ENCODE measurements at regions not wholly inside any gene's neighbourhood (a gene's known extent, or its start where the extent isn't known, plus 50 kb on each side); places are given as distances from the start of the nearest gene placed in this dataset.

GRCh38 chr14:34362641-34363251 is 99.3 kb downstream of the SPTSSA start:
- Histone ChIP-seq H3F3A (ENCODE audit: low read depth) (no peaks in the 10 kb centered on the region), H3K9ac (no peak overlapping the region), H3K9me3 (ENCODE audit: low read depth) (no peaks in the 10 kb centered on the region), H3K4me2 (no peak overlapping the region), H4K20me1 (ENCODE audit: low read depth) (no peaks in the 10 kb centered on the region), H3K27ac (no peak overlapping the region), H3K27me3 (no peaks in the 10 kb centered on the region), H3K4me3 (no peak overlapping the region), H3K4me1 (peaks cover 14% of the 10 kb centered on the region), H3K36me3 (no peaks in the 10 kb centered on the region), H2AFZ (replicated peaks) (no peak overlapping the region), H3K79me2 (ENCODE audit: low read depth) (no peaks in the 10 kb centered on the region)
- DNase-seq (ENCODE audit: low spot score) = no peak
- Mint-ChIP-seq H3K36me3 (no peaks in the 10 kb centered on the region), H3K9me3 (no peaks in the 10 kb centered on the region), H3K27me3 (ENCODE audit: insufficient read depth, low read depth) (no peaks in the 10 kb centered on the region), H3K27ac (no peak overlapping the region), H3K4me1 (peaks cover 14% of the 10 kb centered on the region), H3K4me3 (no peak overlapping the region)
- TF ChIP-seq EZH2phosphoT487 (IDR thresholded peaks at IDR 0.05) (no peak), EZH2 (IDR thresholded peaks at IDR 0.05) (no peak)

DNA sequence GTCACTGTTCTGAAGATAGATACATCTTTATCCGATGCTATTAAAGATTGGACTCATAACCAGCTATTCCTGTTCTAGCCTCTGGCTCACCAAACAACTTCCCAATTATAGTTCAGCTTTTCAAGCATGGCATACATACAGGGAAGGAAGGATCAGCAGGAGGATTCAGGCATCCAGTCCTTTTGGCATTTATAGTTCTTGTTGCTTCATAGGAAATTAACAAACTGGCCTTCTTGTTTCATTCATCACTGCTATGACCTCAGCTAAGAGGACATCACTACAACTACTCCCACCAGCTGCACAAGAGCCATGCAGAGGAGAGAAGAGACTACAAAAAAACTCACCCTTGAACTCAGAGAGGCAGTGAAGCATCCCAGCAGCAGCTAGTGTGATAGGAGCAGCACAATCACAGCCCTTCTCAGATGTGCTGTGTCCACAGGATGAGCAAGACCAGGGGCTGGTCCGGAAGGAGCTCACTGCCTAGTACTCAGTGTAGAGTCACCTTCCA is 100.5 kb downstream of the SPTSSA start:
- no peaks in the 10 kb centered on the region for H3K9me3 Mint-ChIP-seq
- Histone ChIP-seq H3K4me3 (no peak overlapping the region), H3K36me3 (no peaks in the 10 kb centered on the region), H4K20me1 (ENCODE audit: low read depth) (no peaks in the 10 kb centered on the region), H3K9ac (no peak overlapping the region), H3F3A (ENCODE audit: low read depth) (no peaks in the 10 kb centered on the region), H3K4me2 (no peak overlapping the region), H3K9me3 (ENCODE audit: low read depth) (no peaks in the 10 kb centered on the region), H3K4me1 (peaks cover 14% of the 10 kb centered on the region), H3K27me3 (no peaks in the 10 kb centered on the region), H3K79me2 (ENCODE audit: low read depth) (no peaks in the 10 kb centered on the region), H3K27ac (no peak overlapping the region), H2AFZ (replicated peaks) (no peak overlapping the region)
- no peak overlapping the region for H3K27ac Mint-ChIP-seq
- no peak overlapping the region for H3K4me3 Mint-ChIP-seq
- no peak for DNase-seq (ENCODE audit: low spot score)
- H3K27me3 Mint-ChIP-seq (ENCODE audit: insufficient read depth, low read depth) = no peaks in the 10 kb centered on the region
- H3K36me3 Mint-ChIP-seq = no peaks in the 10 kb centered on the region
- peaks cover 14% of the 10 kb centered on the region for H3K4me1 Mint-ChIP-seq
- TF ChIP-seq CTCF (IDR thresholded peaks at IDR 0.05) (no peak), EZH2phosphoT487 (IDR thresholded peaks at IDR 0.05) (no peak), EZH2 (IDR thresholded peaks at IDR 0.05) (no peak)

DNA sequence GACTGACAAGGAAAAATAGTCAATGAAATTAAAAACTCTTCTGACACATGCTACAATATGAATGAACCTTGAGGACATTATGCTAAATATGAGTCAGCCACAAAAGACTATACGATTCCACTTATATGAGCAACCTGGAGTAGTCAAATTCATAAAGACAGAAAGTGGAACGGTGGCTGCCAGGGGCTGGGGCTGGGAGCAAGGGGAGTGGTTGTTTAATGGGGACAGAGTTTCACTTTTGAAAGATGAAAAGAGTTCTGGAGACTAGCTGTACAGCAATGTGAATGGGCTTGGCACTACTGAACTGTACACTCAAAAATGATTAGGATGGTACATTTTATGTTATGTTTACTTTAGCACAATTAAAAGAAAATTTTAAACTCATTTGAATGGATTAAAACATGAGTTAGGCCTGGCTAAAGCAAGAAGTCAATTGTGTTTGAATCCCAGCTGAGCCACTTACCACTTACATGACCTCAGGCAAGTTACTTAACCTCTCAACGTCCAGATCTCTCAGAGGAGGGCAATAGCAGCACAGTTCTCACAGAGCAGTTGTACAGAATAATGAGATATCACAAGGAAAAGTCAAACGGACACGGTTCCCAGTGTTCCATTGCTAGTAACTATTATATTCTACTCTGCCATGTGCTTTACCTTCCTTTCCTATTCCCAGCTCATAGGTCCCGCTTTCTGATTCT is 102.5 kb downstream of the SPTSSA start:
- H3K27me3 Mint-ChIP-seq (ENCODE audit: insufficient read depth, low read depth) = peaks cover under 1% of the 10 kb centered on the region
- no peaks in the 10 kb centered on the region for H3K36me3 Mint-ChIP-seq
- no peaks in the 10 kb centered on the region for H3K79me2 ChIP-seq (ENCODE audit: low read depth)
- H3K4me2 ChIP-seq = no peak overlapping the region
- no peak overlapping the region for H3K4me3 Mint-ChIP-seq
- DNase-seq (ENCODE audit: low spot score) = peak; percentile 5
- TF ChIP-seq EZH2phosphoT487 (IDR thresholded peaks at IDR 0.05) (no peak), EZH2 (IDR thresholded peaks at IDR 0.05) (no peak), CTCF (IDR thresholded peaks at IDR 0.05) (no peak)
- H3K4me1 ChIP-seq = peaks cover 14% of the 10 kb centered on the region
- peaks cover 18% of the 10 kb centered on the region for H3K4me1 Mint-ChIP-seq
- H3K36me3 ChIP-seq = no peaks in the 10 kb centered on the region
- H3K9me3 ChIP-seq (ENCODE audit: low read depth) = no peaks in the 10 kb centered on the region
- no peaks in the 10 kb centered on the region for H3K27me3 ChIP-seq
- no peaks in the 10 kb centered on the region for H3F3A ChIP-seq (ENCODE audit: low read depth)
- H3K9me3 Mint-ChIP-seq = no peaks in the 10 kb centered on the region
- H3K9ac ChIP-seq = no peak overlapping the region
- H3K27ac ChIP-seq = no peak overlapping the region
- peak overlapping the region; percentile 86 for H3K27ac Mint-ChIP-seq
- H2AFZ ChIP-seq (replicated peaks) = no peak overlapping the region
- no peak overlapping the region for H3K4me3 ChIP-seq
- no peaks in the 10 kb centered on the region for H4K20me1 ChIP-seq (ENCODE audit: low read depth)

GRCh38 chr14:34356264-34356654 is 105.8 kb downstream of the SPTSSA start:
- Histone ChIP-seq H3K4me3 (no peak overlapping the region), H3K9me3 (ENCODE audit: low read depth) (no peaks in the 10 kb centered on the region), H3K27ac (no peak overlapping the region), H3K9ac (no peak overlapping the region), H3K36me3 (no peaks in the 10 kb centered on the region), H3K4me2 (no peak overlapping the region), H3F3A (ENCODE audit: low read depth) (no peaks in the 10 kb centered on the region), H4K20me1 (ENCODE audit: low read depth) (no peaks in the 10 kb centered on the region), H2AFZ (replicated peaks) (no peak overlapping the region), H3K79me2 (ENCODE audit: low read depth) (no peaks in the 10 kb centered on the region), H3K27me3 (no peaks in the 10 kb centered on the region), H3K4me1 (peaks cover 12% of the 10 kb centered on the region)
- H3K36me3 Mint-ChIP-seq = no peaks in the 10 kb centered on the region
- DNase-seq (ENCODE audit: low spot score) = no peak
- TF ChIP-seq EZH2 (IDR thresholded peaks at IDR 0.05) = no peak
- TF ChIP-seq EZH2phosphoT487 (IDR thresholded peaks at IDR 0.05) = no peak
- no peak for TF ChIP-seq CTCF (IDR thresholded peaks at IDR 0.05)
- peaks cover 2% of the 10 kb centered on the region for H3K27me3 Mint-ChIP-seq (ENCODE audit: insufficient read depth, low read depth)
- peaks cover 14% of the 10 kb centered on the region for H3K4me1 Mint-ChIP-seq
- peak overlapping the region; percentile 88 for H3K27ac Mint-ChIP-seq
- H3K4me3 Mint-ChIP-seq = no peak overlapping the region
- H3K9me3 Mint-ChIP-seq = no peaks in the 10 kb centered on the region
